Liver (tissue), 8 donors: ENCODE measurements at regions not wholly inside any gene's neighbourhood (a gene's known extent, or its start where the extent isn't known, plus 50 kb on each side); places are given as distances from the start of the nearest gene placed in this dataset.

Source experiments
- DNase-seq: peaks from one replicate; pipeline ENCODE4 v3.0.0-alpha.2; 2017; ENCODE audit warnings: low spot score
- H3K27ac ChIP-seq, 2 donors: one replicate each; pipeline ENCODE4 v1.7.0; 2013; ENCODE audit warnings: inconsistent platforms in 2 of 2, low read length in 2 of 2, control low read depth in 1 of 2, low read depth in 1 of 2, mild to moderate bottlenecking in 1 of 2
- H3K27me3 ChIP-seq, 4 donors: one replicate each; pipeline versions ENCODE4 v1.6.1 to v1.7.0; 2013; ENCODE audit warnings: low read length in 3 of 4, inconsistent platforms in 1 of 4, mild to moderate bottlenecking in 1 of 4, moderate library complexity in 1 of 4; ENCODE audit not compliant: control insufficient read depth in 4 of 4, insufficient read depth in 4 of 4
- H3K36me3 ChIP-seq, 4 donors: one replicate each; pipeline versions ENCODE4 v1.6.1 to v1.7.0; 2013; ENCODE audit warnings: low read length in 3 of 4, mild to moderate bottlenecking in 3 of 4, low read depth in 1 of 4, moderate library complexity in 1 of 4; ENCODE audit not compliant: control insufficient read depth in 4 of 4, insufficient read depth in 3 of 4
- H3K4me1 ChIP-seq, 4 donors: one replicate each; pipeline versions ENCODE4 v1.6.1 to v1.7.0; 2013; ENCODE audit warnings: low read length in 3 of 4, mild to moderate bottlenecking in 3 of 4, moderate library complexity in 1 of 4; ENCODE audit not compliant: control insufficient read depth in 4 of 4, insufficient read depth in 4 of 4
- H3K4me3 ChIP-seq, 3 donors: one replicate each; pipeline versions ENCODE4 v1.6.1 to v1.7.0; 2013; ENCODE audit warnings: low read length in 3 of 3, control low read depth in 1 of 3, low read depth in 1 of 3, mild to moderate bottlenecking in 1 of 3
- H3K9ac ChIP-seq, 2 donors: one replicate each; pipeline ENCODE4 v1.7.0; 2013; ENCODE audit warnings: low read length in 2 of 2, mild to moderate bottlenecking in 2 of 2, moderate library complexity in 2 of 2, control low read depth in 1 of 2, low read depth in 1 of 2
- H3K9me3 ChIP-seq, 4 donors: one replicate each; pipeline versions ENCODE4 v1.6.1 to v1.7.0; 2013; ENCODE audit warnings: low read length in 3 of 4; ENCODE audit not compliant: control insufficient read depth in 4 of 4
- ATF3 ChIP-seq: IDR thresholded peaks from 2 replicates; pipeline ENCODE4 v1.6.1; 2016; ENCODE audit warnings: antibody characterized with exemption
- CTCF ChIP-seq: fragments of 150-350 bp; IDR thresholded peaks from 2 replicates; pipeline ENCODE4 v1.5.1; 2017; ENCODE audit warnings: improper control_type of control experiment, low read depth, low read length; ENCODE audit not compliant: missing input control
- EGR1 ChIP-seq, 2 donors: IDR thresholded peaks; 2 replicates each; pipeline ENCODE4 v1.6.1; 2016 to 2018; ENCODE audit warnings: antibody characterized with exemption in 2 of 2, low read depth in 2 of 2
- FOXA1 ChIP-seq: IDR thresholded peaks from 2 replicates; pipeline ENCODE4 v1.6.1; 2016; ENCODE audit warnings: antibody characterized with exemption
- FOXA2 ChIP-seq: IDR thresholded peaks from 2 replicates; pipeline ENCODE4 v1.6.1; 2016; ENCODE audit warnings: antibody characterized with exemption
- GABPA ChIP-seq, 2 donors: IDR thresholded peaks in 1 of 2; conservative IDR thresholded peaks in 1 of 2; 2 replicates each; pipeline ENCODE4 v1.6.1; 2016; ENCODE audit warnings: antibody characterized with exemption in 2 of 2, mild to moderate bottlenecking in 1 of 2, moderate library complexity in 1 of 2
- HNF4A ChIP-seq, 2 donors: conservative IDR thresholded peaks; 2 replicates each; pipeline ENCODE4 v1.6.1; 2016; ENCODE audit warnings: antibody characterized with exemption in 2 of 2, mild to moderate bottlenecking in 2 of 2
- HNF4G ChIP-seq: IDR thresholded peaks from 2 replicates; pipeline ENCODE4 v1.6.1; 2016; ENCODE audit warnings: antibody characterized with exemption
- JUND ChIP-seq, 2 donors: IDR thresholded peaks; 2 replicates each; pipeline ENCODE4 v1.6.1; 2016; ENCODE audit warnings: antibody characterized with exemption in 2 of 2
- MAX ChIP-seq: IDR thresholded peaks from 2 replicates; pipeline ENCODE4 v1.6.1; 2016; ENCODE audit warnings: antibody characterized with exemption
- NR2F2 ChIP-seq: IDR thresholded peaks from 2 replicates; pipeline ENCODE4 v1.6.1; 2016; ENCODE audit warnings: antibody characterized with exemption
- REST ChIP-seq: IDR thresholded peaks from 2 replicates; pipeline ENCODE4 v1.6.1; 2016; ENCODE audit warnings: antibody characterized with exemption, mild to moderate bottlenecking
- RXRA ChIP-seq, 2 donors: IDR thresholded peaks; 2 replicates each; pipeline ENCODE4 v1.6.1; 2017 to 2018; ENCODE audit warnings: antibody characterized with exemption in 2 of 2, mild to moderate bottlenecking in 1 of 2
- SP1 ChIP-seq: IDR thresholded peaks from 2 replicates; pipeline ENCODE4 v1.6.1; 2018; ENCODE audit warnings: antibody characterized with exemption, mild to moderate bottlenecking
- TAF1 ChIP-seq: conservative IDR thresholded peaks from 2 replicates; pipeline ENCODE4 v1.6.1; 2016; ENCODE audit warnings: antibody characterized with exemption, mild to moderate bottlenecking
- YY1 ChIP-seq: IDR thresholded peaks from 2 replicates; pipeline ENCODE4 v1.6.1; 2016; ENCODE audit warnings: antibody characterized with exemption, mild to moderate bottlenecking
- ZBTB33 ChIP-seq: IDR thresholded peaks from 2 replicates; pipeline ENCODE4 v1.6.1; 2016; ENCODE audit warnings: antibody characterized with exemption
- WGBS: extraction: QIAGEN DNeasy Blood & Tissue Kit; methylation state at CpG from one replicate; pipeline ENCODE4 v1.1.7; 2013; 5-methylcytosine and 5-hydroxymethylcytosine counted together
- donor health status: healthy.
- donor health status: healthy.
- donor health status: healthy.
- donor health status: healthy.
- donor health status: healthy.

GRCh38 chr13:50409220-50409619 is 394.0 kb downstream of the KCNRG start:
- H3K4me1 ChIP-seq = no peaks in the 10 kb centered on the region
- no peak overlapping the region for H3K27ac ChIP-seq
- H3K27me3 ChIP-seq = no peaks in the 10 kb centered on the region
- no peaks in the 10 kb centered on the region for H3K36me3 ChIP-seq
- no peak for TF ChIP-seq NR2F2
- TF ChIP-seq HNF4A (conservative IDR thresholded peaks at IDR 0.05) = no peak
- TF ChIP-seq RXRA (IDR thresholded peaks at IDR 0.05) = no peak
- TF ChIP-seq ATF3 = no peak
- TF ChIP-seq REST = no peak
- TF ChIP-seq MAX = no peak
- no peak for TF ChIP-seq FOXA1
- no peak for TF ChIP-seq FOXA2
- TF ChIP-seq HNF4G = no peak
- TF ChIP-seq TAF1 = no peak
- TF ChIP-seq CTCF = no peak
- no peak for TF ChIP-seq SP1
- TF ChIP-seq GABPA (IDR thresholded peaks at IDR 0.05 in 1 of 2, conservative IDR thresholded peaks at IDR 0.05 in 1 of 2) = no peak
- no peak for TF ChIP-seq ZBTB33
- no peak for TF ChIP-seq EGR1 (IDR thresholded peaks at IDR 0.05; ENCODE audit: low read depth in 2 of 2)
- no peak for TF ChIP-seq JUND (IDR thresholded peaks at IDR 0.05)
- no peak for TF ChIP-seq YY1
- H3K4me3 ChIP-seq = no peak overlapping the region
- WGBS = 94% methylated on average over 2 of the region's 2 CpGs
- H3K9ac ChIP-seq = no peak overlapping the region
- no peak for DNase-seq
- no peaks in the 10 kb centered on the region for H3K9me3 ChIP-seq
